ENCODE measurements at regions not wholly inside any gene's neighbourhood (a gene's known extent, or its start where the extent isn't known, plus 50 kb on each side); places are given as distances from the start of the nearest gene placed in this dataset.
"Not testable (repeated sequence)": the region's sequence is repeated elsewhere in the genome, so short reads cannot be mapped to it uniquely, and the experiment has no call there.

- FAIRE-seq, result no peak
Measured at GRCh38 chr14:105581551-105582341, 55.4 kb downstream of the TMEM121 start.

- no peak for FAIRE-seq
Measured at GRCh38 chr14:105582639-105583038, 56.3 kb downstream of the TMEM121 start.

DNA sequence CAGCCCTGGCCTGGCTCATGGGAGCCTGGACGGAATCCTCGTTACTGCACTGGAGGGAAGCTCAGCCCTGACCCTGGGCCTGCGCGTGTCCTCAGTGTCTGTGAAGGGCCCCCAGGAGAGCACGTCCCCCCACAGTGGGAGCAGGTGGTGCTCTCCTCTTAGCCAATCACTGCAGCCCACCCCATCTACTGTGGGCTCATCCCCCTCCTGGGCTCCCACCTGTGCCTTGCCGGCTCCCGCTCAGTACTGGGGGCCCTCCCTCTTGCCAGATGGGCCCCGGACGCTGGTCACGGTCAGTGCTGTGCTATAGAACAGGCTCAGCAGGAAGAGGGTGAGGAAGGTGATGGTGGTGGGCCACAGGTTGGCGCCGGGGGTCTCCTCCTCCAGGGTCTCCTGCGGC lies 57.5 kb downstream of the TMEM121 start:
- FAIRE-seq, result not testable (repeated sequence)

DNA sequence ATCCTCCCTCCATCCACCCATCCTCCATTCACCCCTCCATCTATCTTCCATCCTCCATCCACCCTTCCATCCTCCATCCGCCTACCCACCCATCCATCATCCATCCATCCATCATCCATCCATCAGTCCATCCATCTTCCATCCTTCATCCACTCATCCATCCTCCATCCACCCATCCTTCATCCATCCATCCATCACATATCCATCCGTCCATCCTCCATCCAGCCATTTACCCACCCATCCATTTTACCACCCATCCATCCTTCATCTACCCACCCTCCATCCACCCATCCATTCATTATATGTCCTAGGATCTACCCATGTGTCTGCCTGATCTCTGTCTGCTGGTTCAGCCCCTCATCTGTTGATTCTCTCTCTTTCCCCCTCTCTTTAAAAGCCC lies 58.9 kb downstream of the TMEM121 start:
- not testable (repeated sequence) for FAIRE-seq

- not testable (repeated sequence) for FAIRE-seq
Measured at GRCh38 chr14:105585722-105586121, 59.3 kb downstream of the TMEM121 start.

- FAIRE-seq, result not testable (repeated sequence)
Measured at GRCh38 chr14:105586144-105586872, 59.9 kb downstream of the TMEM121 start.

DNA sequence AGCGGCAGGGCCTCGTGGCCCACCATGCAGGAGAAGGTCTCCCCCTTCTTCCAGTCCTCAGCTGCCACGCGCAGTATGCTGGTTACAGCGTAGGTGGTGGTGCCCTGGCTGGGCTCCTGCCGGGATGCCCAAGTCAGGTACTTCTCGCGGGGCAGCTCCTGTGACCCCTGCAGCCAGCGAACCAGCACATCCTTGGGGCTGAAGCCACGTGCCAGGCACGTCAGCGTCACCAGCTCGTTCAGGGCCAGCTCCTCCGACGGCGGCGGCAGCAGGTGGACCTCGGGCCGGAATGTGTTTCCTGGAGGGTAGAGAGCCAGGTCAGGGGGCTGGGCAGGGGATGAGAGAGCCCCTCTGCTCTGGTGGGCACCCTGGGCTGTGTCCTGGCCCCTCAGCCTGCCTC lies 60.7 kb downstream of the TMEM121 start:
- not testable (repeated sequence) for FAIRE-seq

GRCh38 chr14:105587482-105588235 lies 61.3 kb downstream of the TMEM121 start:
- FAIRE-seq, result not testable (repeated sequence)

GRCh38 chr14:105588236-105588860 lies 62.0 kb downstream of the TMEM121 start:
- FAIRE-seq, result no peak

DNA sequence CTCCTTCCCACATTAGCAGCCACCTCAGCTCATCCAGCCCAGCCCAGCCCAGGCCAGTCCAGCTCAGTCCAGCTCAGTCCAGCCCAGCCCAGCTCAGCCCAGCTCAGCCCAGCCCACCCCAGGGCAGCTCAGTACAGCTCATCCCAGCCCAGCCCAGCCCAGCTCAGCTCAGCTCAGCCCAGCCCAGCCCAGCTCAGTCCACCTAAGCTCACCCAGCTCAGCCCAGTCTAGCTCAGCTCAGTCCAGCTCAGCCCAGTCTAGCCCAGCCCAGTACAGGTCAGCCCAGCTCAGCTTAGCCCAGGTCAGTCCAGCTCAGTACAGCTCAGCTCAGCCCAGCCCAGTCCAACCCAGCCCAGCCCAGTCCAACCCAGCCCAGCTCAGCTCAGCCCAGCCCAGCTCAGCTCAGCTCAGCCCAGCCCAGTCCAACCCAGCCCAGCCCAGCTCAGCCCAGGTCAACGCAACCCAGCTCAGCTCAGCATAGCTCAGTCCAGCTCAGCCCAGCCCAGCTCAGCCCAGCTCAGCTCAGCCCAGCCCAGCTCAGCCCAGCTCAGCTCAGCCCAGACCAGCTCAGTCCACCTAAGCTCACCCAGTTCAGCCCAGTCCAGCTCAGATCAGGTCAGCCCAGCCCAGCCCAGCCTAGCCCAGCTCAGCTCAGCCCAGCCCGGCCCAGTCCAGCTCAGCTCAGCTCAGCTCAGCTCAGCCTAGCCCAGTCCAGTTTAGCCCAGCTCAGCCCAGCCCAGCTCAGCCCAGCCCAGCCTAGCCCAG lies 63.0 kb downstream of the TMEM121 start:
- FAIRE-seq, result no peak

DNA sequence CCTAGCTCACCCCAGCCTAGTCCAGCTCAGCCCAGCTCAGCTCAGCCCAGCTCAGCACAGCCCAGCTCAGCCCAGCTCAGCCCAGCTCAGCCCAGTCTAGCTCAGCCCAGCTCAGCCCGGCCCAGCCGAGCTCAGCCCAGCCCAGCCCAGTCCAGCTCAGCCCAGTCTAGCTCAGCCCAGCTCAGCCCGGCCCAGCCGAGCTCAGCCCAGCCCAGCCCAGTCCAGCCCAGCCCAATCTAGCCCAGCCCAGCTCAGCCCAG lies 63.5 kb downstream of the TMEM121 start:
- not testable (repeated sequence) for FAIRE-seq

GRCh38 chr14:105591052-105591451 lies 64.7 kb downstream of the TMEM121 start:
- no peak for FAIRE-seq

- FAIRE-seq, result not testable (repeated sequence)
Measured at GRCh38 chr14:105591792-105592341, 65.5 kb downstream of the TMEM121 start.

GRCh38 chr14:105592646-105593045 lies 66.3 kb downstream of the TMEM121 start:
- FAIRE-seq, result not testable (repeated sequence)

DNA sequence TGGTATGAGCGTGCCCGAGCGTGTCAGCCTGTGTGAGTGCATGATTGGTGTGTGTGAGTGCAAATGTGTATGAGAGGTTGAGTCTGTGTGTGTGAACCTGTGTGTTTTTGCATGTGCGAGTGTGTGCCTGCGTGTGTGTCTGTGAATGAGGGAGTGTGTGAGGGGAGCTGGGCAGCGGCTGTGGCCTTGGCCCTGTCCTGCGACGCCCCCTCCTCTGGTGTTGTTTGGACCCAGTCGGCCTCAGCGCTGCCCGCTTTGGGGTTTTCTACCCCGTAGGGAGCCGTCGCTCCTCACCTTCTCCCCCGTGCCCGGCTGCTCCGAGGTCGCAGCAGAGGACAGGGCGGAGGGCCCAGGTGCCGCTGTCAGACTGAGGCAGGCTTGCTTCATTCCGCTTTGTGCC lies 69.0 kb downstream of the TMEM121 start:
- not testable (repeated sequence) for FAIRE-seq

DNA sequence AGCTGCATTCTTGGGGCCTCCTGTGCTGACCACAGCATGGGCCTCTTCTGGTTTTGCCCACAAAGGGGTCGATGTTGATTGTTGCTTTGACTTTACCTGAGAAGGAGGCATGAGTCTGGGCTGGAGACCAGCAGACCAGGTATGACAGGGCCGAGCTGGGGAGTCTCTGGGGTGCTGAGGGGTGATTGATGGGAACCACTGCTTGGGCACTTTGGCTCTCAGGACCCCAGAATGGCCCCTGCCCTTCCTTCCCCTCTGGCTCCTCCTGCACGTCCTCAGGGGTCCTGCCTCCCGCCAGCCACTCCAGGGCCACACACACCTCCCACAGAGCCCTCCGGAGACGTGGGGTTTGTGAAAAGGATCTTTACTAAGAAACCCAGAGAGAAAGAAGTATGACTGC lies 70.0 kb downstream of the TMEM121 start:
- FAIRE-seq, result not testable (repeated sequence)

- FAIRE-seq, result not testable (repeated sequence)
Measured at GRCh38 chr14:105598040-105598763, 71.8 kb downstream of the TMEM121 start.

DNA sequence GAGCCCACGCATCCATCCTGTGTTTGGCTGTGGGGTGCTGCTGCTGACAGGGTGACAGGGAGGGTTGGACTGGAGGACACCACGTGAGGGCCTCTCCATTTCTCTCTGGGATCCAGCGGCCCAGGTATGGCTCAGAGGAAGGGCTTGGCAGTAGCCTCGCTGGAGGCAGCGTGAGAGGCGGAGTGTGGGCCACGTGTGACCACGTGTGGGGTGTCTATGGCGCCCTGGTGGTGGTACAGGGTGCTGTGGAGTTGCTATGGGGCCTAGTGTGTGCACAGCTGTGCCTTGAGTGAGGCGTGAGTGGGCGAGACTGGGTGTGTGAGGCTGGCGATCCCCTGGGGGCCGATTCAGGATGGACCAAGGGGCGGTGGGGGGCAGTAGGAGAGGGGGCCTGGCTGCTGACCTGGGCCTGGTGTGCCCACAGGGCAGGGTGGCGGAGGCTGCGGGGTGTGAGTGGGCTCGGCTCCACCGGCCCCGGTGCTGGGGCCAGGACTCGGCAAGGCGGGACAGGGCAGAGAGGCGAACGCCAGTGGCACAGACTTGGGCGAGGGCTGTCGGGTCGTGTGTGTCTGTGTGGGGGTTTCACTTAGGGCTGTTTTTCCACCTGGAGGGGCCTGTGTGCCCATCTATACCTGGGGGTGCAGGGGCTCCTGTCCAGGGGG lies 72.7 kb downstream of the TMEM121 start:
- FAIRE-seq, result not testable (repeated sequence)

- FAIRE-seq, result not testable (repeated sequence)
Measured at GRCh38 chr14:105600195-105600938, 74.0 kb downstream of the TMEM121 start.

DNA sequence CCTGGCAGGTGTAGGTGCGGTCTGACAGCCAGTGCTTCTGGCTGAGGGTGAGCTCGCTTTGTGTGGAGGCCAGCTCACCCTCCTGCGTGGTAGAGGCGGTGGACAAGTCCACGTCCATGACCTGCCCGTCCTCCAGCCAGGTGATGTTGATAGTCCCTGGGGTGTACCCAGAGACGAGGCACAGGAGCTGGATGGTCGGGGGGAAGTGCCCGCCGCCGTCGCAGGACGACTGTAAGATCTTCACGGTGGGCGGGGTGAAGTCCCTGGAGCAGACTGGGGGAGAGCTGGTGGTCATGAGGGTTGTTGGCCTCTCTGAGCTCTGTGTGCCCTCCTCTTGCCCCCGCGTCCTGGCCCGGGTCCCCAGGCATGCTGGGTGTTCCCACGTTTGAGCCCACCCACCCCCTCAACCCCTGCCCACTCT lies 74.6 kb downstream of the TMEM121 start:
- no peak for FAIRE-seq
